ENCODE measurements at regions not wholly inside any gene's neighbourhood (a gene's known extent, or its start where the extent isn't known, plus 50 kb on each side); places are given as distances from the start of the nearest gene placed in this dataset.

DNA sequence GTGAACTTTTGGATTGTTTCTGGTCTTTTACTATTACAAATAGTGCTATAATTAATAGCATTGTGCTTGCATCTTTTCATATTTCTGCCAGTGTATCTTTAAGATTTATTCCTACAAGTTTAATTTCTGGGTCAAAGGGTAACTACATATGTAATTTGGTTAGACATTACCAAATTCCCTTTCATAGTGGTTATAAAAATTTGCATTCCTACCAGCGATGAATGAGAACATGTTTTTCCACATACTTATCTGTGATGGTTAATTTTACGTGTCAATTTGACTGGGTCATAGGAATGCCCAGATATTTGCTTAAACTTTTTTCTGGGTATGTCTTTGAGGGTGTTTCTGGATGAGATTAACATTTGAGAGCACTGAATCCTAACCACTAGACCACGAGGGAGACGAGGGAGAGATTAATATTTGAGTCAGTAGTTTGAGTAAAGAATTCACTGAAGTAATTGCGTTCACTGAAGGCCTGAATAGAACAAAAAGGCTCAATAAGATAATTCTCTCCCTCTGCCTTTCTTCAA lies 132.3 kb upstream of the NEO1 start:
- TF ChIP-seq EZH2 (IDR thresholded peaks at IDR 0.05; ENCODE audit: borderline replicate concordance, low read depth, low read length, poor library complexity, severe bottlenecking), result no peak
- TF ChIP-seq, protein P1, sequence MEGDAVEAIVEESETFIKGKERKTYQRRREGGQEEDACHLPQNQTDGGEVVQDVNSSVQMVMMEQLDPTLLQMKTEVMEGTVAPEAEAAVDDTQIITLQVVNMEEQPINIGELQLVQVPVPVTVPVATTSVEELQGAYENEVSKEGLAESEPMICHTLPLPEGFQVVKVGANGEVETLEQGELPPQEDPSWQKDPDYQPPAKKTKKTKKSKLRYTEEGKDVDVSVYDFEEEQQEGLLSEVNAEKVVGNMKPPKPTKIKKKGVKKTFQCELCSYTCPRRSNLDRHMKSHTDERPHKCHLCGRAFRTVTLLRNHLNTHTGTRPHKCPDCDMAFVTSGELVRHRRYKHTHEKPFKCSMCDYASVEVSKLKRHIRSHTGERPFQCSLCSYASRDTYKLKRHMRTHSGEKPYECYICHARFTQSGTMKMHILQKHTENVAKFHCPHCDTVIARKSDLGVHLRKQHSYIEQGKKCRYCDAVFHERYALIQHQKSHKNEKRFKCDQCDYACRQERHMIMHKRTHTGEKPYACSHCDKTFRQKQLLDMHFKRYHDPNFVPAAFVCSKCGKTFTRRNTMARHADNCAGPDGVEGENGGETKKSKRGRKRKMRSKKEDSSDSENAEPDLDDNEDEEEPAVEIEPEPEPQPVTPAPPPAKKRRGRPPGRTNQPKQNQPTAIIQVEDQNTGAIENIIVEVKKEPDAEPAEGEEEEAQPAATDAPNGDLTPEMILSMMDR (conservative IDR thresholded peaks at IDR 0.05; ENCODE audit: low read depth, low read length), result no peak
- Histone ChIP-seq H3K4me1 (ENCODE audit: insufficient read depth, low read length, poor library complexity, severe bottlenecking) (no peaks in the 10 kb centered on the region), H3K9me3 (ENCODE audit: low read depth, low read length, poor library complexity, severe bottlenecking) (no peaks in the 10 kb centered on the region), H3K27ac (ENCODE audit: low read depth, low read length, poor library complexity, severe bottlenecking) (no peak overlapping the region), H3K36me3 (ENCODE audit: insufficient read depth, low read length, poor library complexity, severe bottlenecking) (no peaks in the 10 kb centered on the region), H3K4me3 (ENCODE audit: low read depth, low read length, poor library complexity, severe bottlenecking) (no peak overlapping the region), H3K27me3 (replicated peaks; ENCODE audit: insufficient read depth, low read depth, low read length, poor library complexity) (peaks cover 48% of the 10 kb centered on the region)
- intact Hi-C loops (cut with micrococcal nuclease; ENCODE audit: unreplicated experiment), result no loop called here
- no TSS peak for BruUV-seq (replicated peaks)
- DNase-seq (ENCODE audit: low spot score), result no peak
- CTCF ChIA-PET, result no interaction called here
- POLR2A ChIA-PET (ENCODE audit: low non-redundant PET), result no interaction called here

DNA sequence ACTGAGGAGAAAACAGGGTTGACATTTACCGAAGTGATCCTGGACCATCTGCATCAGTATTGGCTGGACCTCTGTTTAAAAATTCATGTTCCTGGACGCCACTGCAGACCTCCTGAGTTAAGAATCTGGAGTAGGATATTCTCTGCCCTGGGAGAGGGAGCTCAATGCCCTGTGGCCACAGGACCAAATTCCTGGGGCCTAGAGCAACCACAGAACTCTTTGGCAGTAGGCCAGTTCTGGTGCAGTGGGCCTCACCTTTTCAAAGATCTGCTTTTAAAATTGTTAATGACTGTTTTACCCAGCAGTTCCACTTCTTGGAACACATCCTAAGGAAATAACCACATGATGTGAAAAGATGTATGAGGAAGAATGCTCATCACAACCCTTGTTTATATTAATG lies 133.3 kb upstream of the ADPGK start:
- Histone ChIP-seq H3K36me3 (ENCODE audit: insufficient read depth, low read length, poor library complexity, severe bottlenecking) (no peaks in the 10 kb centered on the region), H3K4me3 (ENCODE audit: low read depth, low read length, poor library complexity, severe bottlenecking) (no peak overlapping the region), H3K4me1 (ENCODE audit: insufficient read depth, low read length, poor library complexity, severe bottlenecking) (no peaks in the 10 kb centered on the region), H3K27me3 (replicated peaks; ENCODE audit: insufficient read depth, low read depth, low read length, poor library complexity) (peaks cover 19% of the 10 kb centered on the region), H3K27ac (ENCODE audit: low read depth, low read length, poor library complexity, severe bottlenecking) (no peak overlapping the region), H3K9me3 (ENCODE audit: low read depth, low read length, poor library complexity, severe bottlenecking) (no peaks in the 10 kb centered on the region)
- ChIA-PET CTCF (no interaction called here), POLR2A (ENCODE audit: low non-redundant PET) (no interaction called here)
- BruUV-seq (replicated peaks), result no TSS peak
- intact Hi-C loops (cut with micrococcal nuclease; ENCODE audit: unreplicated experiment), result no loop called here
- no peak for TF ChIP-seq EZH2 (IDR thresholded peaks at IDR 0.05; ENCODE audit: borderline replicate concordance, low read depth, low read length, poor library complexity, severe bottlenecking)
- TF ChIP-seq, protein P1 (conservative IDR thresholded peaks at IDR 0.05; ENCODE audit: low read depth, low read length), result no peak
- DNase-seq (ENCODE audit: low spot score), result no peak

DNA sequence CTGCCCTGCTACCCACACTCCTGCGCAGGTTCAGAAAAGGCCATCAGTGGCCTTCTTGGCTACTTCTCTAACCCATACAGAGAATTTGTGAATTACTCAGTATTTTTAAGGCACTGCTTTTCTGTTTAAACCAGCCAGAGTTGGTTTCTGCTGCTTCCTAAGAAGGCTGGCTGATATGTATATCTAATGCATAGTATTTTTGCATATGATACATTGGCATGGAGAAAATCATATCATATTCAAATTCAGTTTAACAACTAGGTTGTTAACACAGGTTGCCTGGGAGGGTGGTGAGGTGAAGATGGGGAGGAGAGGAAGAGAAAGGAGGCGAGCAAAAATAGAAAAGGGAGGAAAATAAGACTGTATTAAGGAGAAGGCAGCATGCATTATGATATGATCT lies 132.8 kb upstream of the ADPGK start:
- intact Hi-C loops (cut with micrococcal nuclease; ENCODE audit: unreplicated experiment), result no loop called here
- no peak overlapping the region for H3K27ac ChIP-seq (ENCODE audit: low read depth, low read length, poor library complexity, severe bottlenecking)
- H3K36me3 ChIP-seq (ENCODE audit: insufficient read depth, low read length, poor library complexity, severe bottlenecking), result no peaks in the 10 kb centered on the region
- H3K4me1 ChIP-seq (ENCODE audit: insufficient read depth, low read length, poor library complexity, severe bottlenecking), result no peaks in the 10 kb centered on the region
- H3K9me3 ChIP-seq (ENCODE audit: low read depth, low read length, poor library complexity, severe bottlenecking), result no peaks in the 10 kb centered on the region
- no peak overlapping the region for H3K4me3 ChIP-seq (ENCODE audit: low read depth, low read length, poor library complexity, severe bottlenecking)
- ChIA-PET POLR2A (ENCODE audit: low non-redundant PET) (no interaction called here), CTCF (no interaction called here)
- no peak for TF ChIP-seq EZH2 (IDR thresholded peaks at IDR 0.05; ENCODE audit: borderline replicate concordance, low read depth, low read length, poor library complexity, severe bottlenecking)
- TF ChIP-seq, protein P1 (conservative IDR thresholded peaks at IDR 0.05; ENCODE audit: low read depth, low read length), result no peak
- BruUV-seq (replicated peaks), result no TSS peak
- no peak for DNase-seq (ENCODE audit: low spot score)
- H3K27me3 ChIP-seq (replicated peaks; ENCODE audit: insufficient read depth, low read depth, low read length, poor library complexity), result peaks cover 14% of the 10 kb centered on the region
